Loucy (cell line): ENCODE measurements at regions not wholly inside any gene's neighbourhood (a gene's known extent, or its start where the extent isn't known, plus 50 kb on each side); places are given as distances from the start of the nearest gene placed in this dataset.

ENCODE experiments used
- CTCF ChIP-seq: fragments of 200-600 bp; sonication (generic); conservative IDR thresholded peaks from 2 replicates; pipeline ENCODE4 v1.5.1; 2014; ENCODE audit warnings: mild to moderate bottlenecking, antibody characterized with exemption, low read length
- EZH2phosphoT487 ChIP-seq: fragments of 200-600 bp; IDR thresholded peaks from 2 replicates; pipeline ENCODE4 v1.6.1; 2018; ENCODE audit warnings: antibody characterized with exemption, mild to moderate bottlenecking, moderate library complexity, borderline replicate concordance

GRCh38 chr5:96243203-96243602 lies 189.8 kb downstream of the PCSK1 start:
- TF ChIP-seq CTCF (no peak), EZH2phosphoT487 (no peak)
